22Rv1 (cell line): ENCODE measurements at regions not wholly inside any gene's neighbourhood (a gene's known extent, or its start where the extent isn't known, plus 50 kb on each side); places are given as distances from the start of the nearest gene placed in this dataset.

Source experiments
- CTCF ChIP-seq: fragments of 450-650 bp; IDR thresholded peaks from 2 replicates; pipeline ENCODE4 v1.5.1; 2017; ENCODE audit warnings: mild to moderate bottlenecking
- ZFX ChIP-seq: fragments of 450-650 bp; IDR thresholded peaks from 2 replicates; pipeline ENCODE4 v1.6.1; 2017; ENCODE audit warnings: antibody characterized with exemption, borderline replicate concordance

GRCh38 chr20:11170025-11170424, 496.2 kb upstream of the JAG1 start:
- TF ChIP-seq CTCF: no peak
- no peak for TF ChIP-seq ZFX
